K562 (cell line): ENCODE measurements at regions not wholly inside any gene's neighbourhood (a gene's known extent, or its start where the extent isn't known, plus 50 kb on each side); places are given as distances from the start of the nearest gene placed in this dataset.

ENCODE experiments used
- ATAC-seq: fragments of 200-7000 bp; cut with Tn5 transposase; 3 replicates; pipeline ENCODE4 v1.9.1; 2020; ENCODE audit warnings: moderate library complexity
- BruUV-seq: library from RNA; stranded (reverse); fragments of 400-500 nt; replicated peaks from 2 replicates; lab custom pipeline; 2021; lab: Mats Ljungman, UMichigan
- CTCF ChIA-PET: fragments of 300-600 bp; formaldehyde crosslinking; extraction: SDS; loops from one replicate; lab custom pipeline; 2021; ENCODE audit warnings: low intra/inter-chr PET ratio; lab: Yijun Ruan, JAX
- POLR2A ChIA-PET: fragments of 300-600, 350-650 bp; sonication (Branson Sonifier 250); formaldehyde crosslinking; extraction: SDS; loops from one replicate; lab custom pipeline; 2021; ENCODE audit warnings: antibody characterized with exemption, inconsistent platforms; lab: Yijun Ruan, JAX
- DNase-seq, 4 experiments: peaks; one replicate each; pipeline versions ENCODE4 v3.0.0 to v3.0.0-alpha.2; 2011 to 2018; ENCODE audit warnings: low spot score in 3 of 4, mixed read lengths in 3 of 4; ENCODE audit errors: extremely low read depth in 1 of 4
- FAIRE-seq: peaks from 2 replicates; lab custom pipeline; 2011; peaks lifted over from hg19 to GRCh38; lab: Jason Lieb, UNC
- H2AFZ ChIP-seq: 2 replicates; pipeline ENCODE4 v1.6.0; 2011; ENCODE audit warnings: low read depth, low read length, control low read depth, inconsistent platforms
- H3K27ac ChIP-seq: fragments of 200-600 bp; 3 replicates; pipeline ENCODE4 v1.8.0; 2011; ENCODE audit warnings: low read depth, mild to moderate bottlenecking, control low read depth, inconsistent platforms, low read length, moderate library complexity, mixed read lengths; ENCODE audit errors: extremely low read depth
- H3K27me3 ChIP-seq, 2 experiments: fragments of 300-600 bp in 1 of 2; 2 replicates in 1 of 2; 3 replicates in 1 of 2; pipeline versions ENCODE4 v1.6.0 to v1.8.0; 2011; ENCODE audit warnings: inconsistent platforms in 2 of 2, low read length in 2 of 2, mild to moderate bottlenecking in 1 of 2, mixed read lengths in 1 of 2, moderate library complexity in 1 of 2; ENCODE audit not compliant: control insufficient read depth in 2 of 2, insufficient read depth in 2 of 2
- H3K36me3 ChIP-seq: fragments of 300-600 bp; 3 replicates; pipeline ENCODE4 v1.8.0; 2011; ENCODE audit warnings: mild to moderate bottlenecking, low read length, inconsistent platforms; ENCODE audit not compliant: control insufficient read depth, insufficient read depth
- H3K4me1 ChIP-seq, 2 experiments: fragments of 200-600 bp in 1 of 2; replicated peaks in 1 of 2; 2 replicates in 1 of 2; 3 replicates in 1 of 2; pipeline versions ENCODE4 v1.5.1 to v1.8.0; 2011; ENCODE audit warnings: inconsistent platforms in 2 of 2, low read length in 2 of 2, mild to moderate bottlenecking in 1 of 2, mixed read lengths in 1 of 2, moderate library complexity in 1 of 2; ENCODE audit not compliant: control insufficient read depth in 2 of 2, insufficient read depth in 2 of 2
- H3K4me2 ChIP-seq: 2 replicates; pipeline ENCODE4 v1.6.1; 2011; ENCODE audit warnings: low read length, control low read depth, inconsistent platforms, mixed read lengths; ENCODE audit not compliant: insufficient read depth
- H3K4me3 ChIP-seq: fragments of 200-600 bp; sonication (generic), shearing (Covaris generic); 2 replicates; pipeline ENCODE4 v1.5.1; 2016; ENCODE audit warnings: control low read depth, inconsistent platforms
- H3K79me2 ChIP-seq: fragments of 200-600 bp; 3 replicates; pipeline ENCODE4 v1.8.0; 2011; ENCODE audit warnings: low read length, inconsistent platforms; ENCODE audit not compliant: control insufficient read depth, insufficient read depth
- H3K9ac ChIP-seq, 2 experiments: 2 replicates each; pipeline versions ENCODE4 v1.6.0 to v1.6.1; 2011; ENCODE audit warnings: low read depth in 2 of 2, low read length in 2 of 2, control low read depth in 1 of 2, inconsistent platforms in 1 of 2, mild to moderate bottlenecking in 1 of 2, mixed read lengths in 1 of 2; ENCODE audit not compliant: insufficient read depth in 1 of 2
- H3K9me1 ChIP-seq: one replicate; pipeline ENCODE4 v1.6.0; 2011; ENCODE audit warnings: inconsistent platforms, mild to moderate bottlenecking, low read length, moderate library complexity; ENCODE audit not compliant: control insufficient read depth, insufficient read depth
- H3K9me3 ChIP-seq: replicated peaks from 2 replicates; pipeline ENCODE4 v1.5.1; 2011; ENCODE audit warnings: low read depth, low read length, inconsistent platforms; ENCODE audit not compliant: control insufficient read depth, insufficient read depth
- H4K20me1 ChIP-seq: replicated peaks from 2 replicates; pipeline ENCODE4 v1.6.1; 2011; ENCODE audit warnings: low read length, inconsistent platforms, mixed read lengths; ENCODE audit not compliant: control insufficient read depth, insufficient read depth
- BRCA1 ChIP-seq, 2 experiments: fragments of 450-650 bp in 1 of 2; sonication (generic) in 1 of 2; formaldehyde crosslinking in 1 of 2; IDR thresholded peaks; 2 replicates each; pipeline versions ENCODE4 v1.5.0 to v1.6.1; 2017 to 2020; ENCODE audit warnings: mild to moderate bottlenecking in 1 of 2, missing genetic modification reagents in 1 of 2
- C11orf30 ChIP-seq: fragments of 450-650 bp; IDR thresholded peaks from 2 replicates; pipeline ENCODE4 v1.6.1; 2016; ENCODE audit warnings: low read depth, mild to moderate bottlenecking
- CEBPB ChIP-seq: fragments of 450-650 bp; IDR thresholded peaks from 2 replicates; pipeline ENCODE4 v1.6.1; 2016; ENCODE audit warnings: missing genetic modification characterization, missing compliant biosample characterization
- CGGBP1 ChIP-seq: fragments of 250-450 bp; sonication (Bioruptor Pico); IDR thresholded peaks from 2 replicates; pipeline ENCODE4 v1.9.0; 2021; ENCODE audit warnings: mild to moderate bottlenecking
- E2F4 ChIP-seq: sonication (generic); formaldehyde crosslinking; IDR thresholded peaks from 2 replicates; pipeline ENCODE4 v1.8.0; 2022; ENCODE audit warnings: mild to moderate bottlenecking, low read depth, missing genetic modification reagents
- KLF6 ChIP-seq: fragments of 250-450 bp; sonication (Bioruptor Pico); IDR thresholded peaks from 2 replicates; pipeline ENCODE4 v1.4.0; 2020; ENCODE audit warnings: mild to moderate bottlenecking, moderate library complexity, borderline replicate concordance
- NEUROD1 ChIP-seq: fragments of 150-350 bp; IDR thresholded peaks from 2 replicates; pipeline ENCODE4 v1.6.1; 2014; ENCODE audit warnings: borderline replicate concordance, low read length, low read depth; ENCODE audit not compliant: partially characterized antibody
- PTBP1 ChIP-seq: fragments of 200-400 bp; formaldehyde crosslinking; IDR thresholded peaks from 2 replicates; pipeline ENCODE4 v1.6.1; 2017; ENCODE audit warnings: low read depth, low read length
- PTRF ChIP-seq: fragments of 450-650 bp; IDR thresholded peaks from 2 replicates; pipeline ENCODE4 v1.6.1; 2016; ENCODE audit warnings: mild to moderate bottlenecking, missing genetic modification characterization, missing compliant biosample characterization
- RB1 ChIP-seq: fragments of 450-650 bp; IDR thresholded peaks from 2 replicates; pipeline ENCODE4 v1.6.1; 2017; ENCODE audit warnings: low read depth, mild to moderate bottlenecking
- ZNF140 ChIP-seq: fragments of 250-450 bp; sonication (Bioruptor Pico); IDR thresholded peaks from 2 replicates; pipeline ENCODE4 v1.8.0; 2021; ENCODE audit warnings: moderate library complexity, mild to moderate bottlenecking, inconsistent platforms
- ZNF212 ChIP-seq: fragments of 450-650 bp; formaldehyde crosslinking; IDR thresholded peaks from 2 replicates; pipeline ENCODE4 v1.4.0; 2020; ENCODE audit warnings: mild to moderate bottlenecking
- ZNF239 ChIP-seq: fragments of 250-450 bp; sonication (Bioruptor Pico); IDR thresholded peaks from 2 replicates; pipeline ENCODE4 v1.4.0; 2020; ENCODE audit warnings: mild to moderate bottlenecking
- WGBS: fragments of 100-300 bp; shearing (Covaris generic); methylation state at CpG from one replicate; pipeline ENCODE4 v1.1.6; 2016; ENCODE audit warnings: low coverage, mixed read lengths; ENCODE audit not compliant: insufficient coverage; ENCODE audit errors: missing lambda C conversion rate; 5-methylcytosine and 5-hydroxymethylcytosine counted together
- in situ Hi-C: fragments of 300-500 bp; cut with MboI; formaldehyde crosslinking; loops from 4 replicates; pipeline ENCODE4 v1.15.0; 2018; ENCODE audit warnings: inconsistent platforms, mixed read lengths
- intact Hi-C: fragments of 100-400 bp; cut with micrococcal nuclease; formaldehyde crosslinking; loops from 2 replicates; pipeline ENCODE4 v1.14.2; 2022

DNA sequence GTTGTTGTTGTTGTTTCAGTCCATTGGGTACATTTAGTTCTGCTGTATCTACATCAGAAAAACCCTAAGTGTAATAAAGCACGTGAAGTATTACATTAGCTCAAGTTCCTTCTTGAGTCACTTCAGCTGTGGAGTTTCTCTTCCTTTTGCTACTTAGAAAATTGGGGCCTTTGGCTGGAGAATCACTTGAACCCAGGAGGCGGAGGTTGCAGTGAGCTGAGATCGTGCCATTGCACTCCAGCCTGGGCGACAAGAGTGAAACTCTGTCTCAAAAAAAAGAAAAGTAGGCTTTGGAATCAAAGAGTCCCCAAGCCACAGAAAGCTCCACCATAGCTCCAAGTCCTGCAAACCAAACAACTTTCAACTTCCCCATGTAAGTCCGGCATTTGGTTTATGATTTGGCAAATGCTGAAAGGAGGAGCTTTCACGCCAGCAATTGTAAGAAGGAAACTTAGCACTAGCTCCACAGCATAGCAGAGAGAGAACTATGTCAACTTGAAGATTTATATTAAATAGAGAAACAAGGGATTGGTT, 56.5 kb upstream of the RNF144B start:
- DNase-seq (no peak), ATAC-seq (no peak), FAIRE-seq (no peak)
- intact Hi-C loops (no loop called here), in situ Hi-C loops (no loop called here)
- TF ChIP-seq E2F4 (CRISPR knock-in tag) (no peak), BRCA1 (IDR thresholded peaks at IDR 0.05) (no peak), BRCA1 (CRISPR knock-in tag; IDR thresholded peaks at IDR 0.05) (no peak), C11orf30 (no peak), NEUROD1 (no peak), ZNF212 (CRISPR knock-in tag) (no peak), CGGBP1 (CRISPR knock-in tag) (no peak), PTRF (no peak), CEBPB (tag) (no peak), ZNF239 (CRISPR knock-in tag) (no peak), RB1 (no peak), PTBP1 (no peak), ZNF140 (no peak), KLF6 (CRISPR knock-in tag) (no peak)
- 0% methylated on average over 6 of the region's 6 CpGs for WGBS
- H3K4me3 ChIP-seq = no peak overlapping the region
- no peaks in the 10 kb centered on the region for H3K9me3 ChIP-seq
- no peak overlapping the region for H2AFZ ChIP-seq
- CTCF ChIA-PET = no interaction called here
- H3K27me3 ChIP-seq = no peaks in the 10 kb centered on the region
- no TSS peak for BruUV-seq
- H3K9me1 ChIP-seq = no peaks in the 10 kb centered on the region
- no peaks in the 10 kb centered on the region for H4K20me1 ChIP-seq
- H3K36me3 ChIP-seq = no peaks in the 10 kb centered on the region
- H3K4me2 ChIP-seq = no peak overlapping the region
- H3K4me1 ChIP-seq = no peaks in the 10 kb centered on the region
- H3K27ac ChIP-seq = no peak overlapping the region
- no peak overlapping the region for H3K9ac ChIP-seq
- POLR2A ChIA-PET = no interaction called here
- H3K79me2 ChIP-seq = no peaks in the 10 kb centered on the region
